Endothelial cell (in vitro differentiated cells): ENCODE measurements at regions not wholly inside any gene's neighbourhood (a gene's known extent, or its start where the extent isn't known, plus 50 kb on each side); places are given as distances from the start of the nearest gene placed in this dataset.

Source experiments
- DNase-seq: peaks from one replicate; pipeline ENCODE4 v3.0.0; 2021; ENCODE audit warnings: low spot score
- H3K27ac Mint-ChIP-seq: one replicate; pipeline ENCODE4 v1.8.0; 2021; ENCODE audit warnings: mixed read lengths, inconsistent platforms; ENCODE audit not compliant: unreplicated experiment
- H3K27me3 Mint-ChIP-seq: one replicate; pipeline ENCODE4 v1.8.0; 2021; ENCODE audit warnings: mild to moderate bottlenecking, moderate library complexity, mixed read lengths, inconsistent platforms; ENCODE audit not compliant: unreplicated experiment
- H3K36me3 Mint-ChIP-seq: one replicate; pipeline ENCODE4 v1.8.0; 2021; ENCODE audit warnings: mild to moderate bottlenecking, low read depth, mixed read lengths, inconsistent platforms; ENCODE audit not compliant: unreplicated experiment
- H3K4me1 Mint-ChIP-seq: one replicate; pipeline ENCODE4 v1.8.0; 2021; ENCODE audit warnings: mild to moderate bottlenecking, mixed read lengths, inconsistent platforms; ENCODE audit not compliant: unreplicated experiment
- H3K4me3 Mint-ChIP-seq: one replicate; pipeline ENCODE4 v1.8.0; 2021; ENCODE audit warnings: mild to moderate bottlenecking, mixed read lengths, inconsistent platforms; ENCODE audit not compliant: unreplicated experiment
- H3K9me3 Mint-ChIP-seq: one replicate; pipeline ENCODE4 v1.8.0; 2021; ENCODE audit warnings: mixed read lengths, inconsistent platforms; ENCODE audit not compliant: unreplicated experiment
- TF ChIP-seq, protein P1 (sequence below): fragments of 200-600 bp; sonication (generic); IDR thresholded peaks from one replicate; pipeline ENCODE4 v1.5.0; 2021; ENCODE audit warnings: antibody characterized with exemption; ENCODE audit not compliant: unreplicated experiment

DNA sequence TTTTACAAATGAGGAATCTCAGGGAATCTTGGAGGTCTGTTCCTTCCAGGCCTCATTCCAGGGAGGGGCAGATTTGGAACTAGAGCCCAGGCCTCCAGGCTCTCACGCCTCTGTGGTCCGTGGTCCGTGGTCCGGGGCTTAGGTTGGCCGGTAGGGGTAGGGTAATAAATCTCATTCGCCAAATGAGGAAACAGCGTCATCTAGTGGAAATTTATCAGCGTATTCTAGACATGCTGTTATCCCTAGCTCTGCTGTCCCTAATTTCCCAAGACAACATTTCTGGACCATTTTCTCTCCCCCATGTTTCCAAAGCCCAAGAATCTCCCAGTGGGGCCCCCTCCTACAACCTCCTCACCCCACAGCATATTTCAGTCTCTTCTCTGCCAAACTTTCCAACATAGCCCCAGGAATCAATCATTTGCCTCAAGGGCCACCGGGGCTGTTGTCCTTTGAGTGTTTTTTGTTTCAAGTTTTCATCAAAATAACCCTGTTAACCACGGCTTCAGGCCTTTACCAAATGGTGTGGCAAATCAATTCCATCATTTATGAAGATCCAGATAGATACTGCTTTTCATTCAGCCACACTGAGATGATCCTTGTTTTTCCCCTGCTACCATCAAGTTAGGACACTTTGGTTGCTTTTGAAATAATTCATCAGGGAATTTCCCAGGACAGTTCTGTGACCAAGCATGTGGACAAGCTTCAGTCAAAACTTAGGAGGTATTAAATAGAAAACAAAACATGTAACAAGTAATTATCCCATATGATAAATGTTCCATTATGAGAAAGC, 126.8 kb downstream of the ALDH8A1 start:
- TF ChIP-seq, protein P1, sequence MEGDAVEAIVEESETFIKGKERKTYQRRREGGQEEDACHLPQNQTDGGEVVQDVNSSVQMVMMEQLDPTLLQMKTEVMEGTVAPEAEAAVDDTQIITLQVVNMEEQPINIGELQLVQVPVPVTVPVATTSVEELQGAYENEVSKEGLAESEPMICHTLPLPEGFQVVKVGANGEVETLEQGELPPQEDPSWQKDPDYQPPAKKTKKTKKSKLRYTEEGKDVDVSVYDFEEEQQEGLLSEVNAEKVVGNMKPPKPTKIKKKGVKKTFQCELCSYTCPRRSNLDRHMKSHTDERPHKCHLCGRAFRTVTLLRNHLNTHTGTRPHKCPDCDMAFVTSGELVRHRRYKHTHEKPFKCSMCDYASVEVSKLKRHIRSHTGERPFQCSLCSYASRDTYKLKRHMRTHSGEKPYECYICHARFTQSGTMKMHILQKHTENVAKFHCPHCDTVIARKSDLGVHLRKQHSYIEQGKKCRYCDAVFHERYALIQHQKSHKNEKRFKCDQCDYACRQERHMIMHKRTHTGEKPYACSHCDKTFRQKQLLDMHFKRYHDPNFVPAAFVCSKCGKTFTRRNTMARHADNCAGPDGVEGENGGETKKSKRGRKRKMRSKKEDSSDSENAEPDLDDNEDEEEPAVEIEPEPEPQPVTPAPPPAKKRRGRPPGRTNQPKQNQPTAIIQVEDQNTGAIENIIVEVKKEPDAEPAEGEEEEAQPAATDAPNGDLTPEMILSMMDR, result peak; percentile 79
- no peak overlapping the region for H3K27ac Mint-ChIP-seq

DNA sequence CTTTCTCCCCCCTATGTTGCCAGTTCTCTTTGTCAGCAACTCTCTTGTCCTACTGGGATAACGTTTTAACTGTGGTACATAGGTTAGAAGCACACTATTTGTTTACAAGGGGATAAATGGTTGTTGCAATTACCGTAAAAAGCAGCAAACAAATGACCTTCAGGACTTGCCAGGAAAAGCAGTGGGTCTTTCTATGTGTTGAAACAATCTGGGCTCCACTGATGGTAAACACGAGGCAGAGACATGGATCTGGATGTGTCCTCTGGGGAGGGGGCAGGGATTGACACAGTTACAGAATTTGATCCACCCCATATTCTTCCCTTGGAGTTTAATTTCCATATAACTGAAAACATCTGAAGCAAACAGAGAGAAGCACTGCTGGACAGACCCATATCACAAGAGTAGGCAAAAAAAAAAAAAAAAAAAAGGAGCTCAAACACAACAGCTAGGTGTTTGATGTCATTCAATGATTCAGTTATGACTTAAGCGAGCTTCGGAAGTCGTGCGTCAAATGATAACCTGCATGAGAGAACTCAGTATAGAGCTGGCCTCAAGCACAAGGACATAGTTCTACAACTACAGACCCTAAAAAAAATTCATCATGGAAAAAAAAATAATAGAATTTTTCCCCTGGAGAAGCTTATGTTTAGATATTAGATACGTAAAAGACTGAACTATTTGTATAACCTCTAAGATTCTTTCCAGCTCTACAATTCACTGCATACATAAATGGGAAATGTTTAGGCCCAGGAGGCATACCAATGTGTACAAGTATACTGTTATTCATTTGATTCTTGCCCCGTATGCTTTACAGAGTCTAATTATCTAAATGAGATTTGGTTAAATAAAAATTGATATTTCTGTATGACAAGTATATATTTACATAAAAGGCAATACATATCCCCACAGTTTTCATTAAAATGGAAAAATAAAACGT, 127.7 kb downstream of the ALDH8A1 start:
- no peak for DNase-seq
- H3K4me1 Mint-ChIP-seq, result no peaks in the 10 kb centered on the region
- TF ChIP-seq, protein P1, result no peak
- peaks cover 5% of the 10 kb centered on the region for H3K9me3 Mint-ChIP-seq
- no peaks in the 10 kb centered on the region for H3K27me3 Mint-ChIP-seq
- peaks cover 3% of the 10 kb centered on the region for H3K36me3 Mint-ChIP-seq
- H3K4me3 Mint-ChIP-seq, result no peak overlapping the region
- H3K27ac Mint-ChIP-seq, result no peak overlapping the region

More for the DNA sequence above, 126.8 kb downstream of the ALDH8A1 start:
- Mint-ChIP-seq H3K4me1 (no peaks in the 10 kb centered on the region), H3K4me3 (no peak overlapping the region), H3K27me3 (no peaks in the 10 kb centered on the region), H3K36me3 (peaks cover 3% of the 10 kb centered on the region), H3K9me3 (peaks cover 5% of the 10 kb centered on the region)
- DNase-seq, result peak; percentile 68

DNA sequence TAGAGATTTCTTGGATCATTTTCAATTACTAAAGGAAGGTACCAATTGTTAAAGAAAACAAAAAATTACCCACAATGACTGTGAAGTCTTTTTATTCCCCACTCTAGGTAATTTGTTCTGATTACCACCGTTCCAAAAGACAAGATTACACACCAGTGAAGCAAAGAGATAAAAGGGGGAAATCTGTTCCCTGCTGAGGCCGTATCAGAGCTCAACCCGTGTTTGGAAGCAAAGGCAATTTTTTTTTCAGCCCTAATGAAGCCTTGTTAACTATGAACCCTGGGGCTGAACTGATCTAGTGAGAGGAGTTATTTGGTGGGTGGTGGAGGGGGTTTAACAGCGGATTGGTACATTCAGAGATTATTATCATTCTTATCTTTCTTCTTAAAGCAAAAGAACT, 128.5 kb downstream of the ALDH8A1 start:
- TF ChIP-seq, protein P1, result no peak
- Mint-ChIP-seq H3K27me3 (no peaks in the 10 kb centered on the region), H3K27ac (no peak overlapping the region), H3K9me3 (peaks cover under 1% of the 10 kb centered on the region), H3K4me1 (no peaks in the 10 kb centered on the region), H3K4me3 (no peak overlapping the region), H3K36me3 (peaks cover 3% of the 10 kb centered on the region)
- DNase-seq, result no peak

DNA sequence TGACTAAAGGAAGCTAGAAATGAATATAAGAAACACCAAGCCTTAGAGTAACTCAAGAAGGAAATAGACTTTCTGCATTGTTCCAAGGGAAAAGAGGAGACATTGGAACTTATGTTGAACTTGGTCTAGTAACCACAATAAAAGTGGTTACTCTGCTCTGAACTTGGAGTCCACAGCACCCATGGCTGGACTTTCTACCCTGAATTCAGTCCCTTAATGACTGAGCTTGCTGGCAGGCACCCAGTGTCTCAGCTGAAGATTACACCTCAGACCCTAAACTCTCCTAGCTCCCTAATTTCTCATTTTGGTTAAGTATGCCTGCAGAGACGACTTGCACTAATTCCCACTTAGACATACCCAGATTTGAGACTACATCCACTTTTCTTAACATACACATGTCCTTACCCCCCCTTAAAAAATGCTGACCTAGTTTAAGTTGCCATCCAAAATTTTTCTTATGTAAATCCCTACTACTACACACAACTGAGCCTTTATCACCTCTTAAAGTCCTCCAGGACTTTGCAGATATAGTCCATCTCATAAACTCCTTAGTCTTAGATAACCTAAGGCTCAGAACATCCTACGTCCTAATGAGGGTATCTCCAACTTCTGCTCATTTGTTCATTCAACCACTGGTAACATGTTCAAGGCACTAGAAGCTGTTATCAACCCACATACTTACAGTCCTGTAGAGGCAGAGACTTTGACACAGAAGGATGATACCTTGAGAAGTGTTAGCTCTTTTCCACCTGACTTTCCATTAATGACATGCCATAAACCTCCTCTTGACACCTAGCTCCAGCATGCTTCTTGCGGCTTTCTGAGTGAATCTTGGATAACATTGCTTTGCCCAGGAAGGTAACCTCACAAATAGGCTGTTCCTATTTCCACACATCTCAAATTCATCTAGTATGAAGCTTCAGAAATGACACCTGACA, 129.8 kb downstream of the ALDH8A1 start:
- DNase-seq, result no peak
- TF ChIP-seq, protein P1, result no peak
- no peaks in the 10 kb centered on the region for H3K4me1 Mint-ChIP-seq

More for the DNA sequence above, 129.8 kb downstream of the ALDH8A1 start:
- Mint-ChIP-seq H3K27ac (no peak overlapping the region), H3K27me3 (no peaks in the 10 kb centered on the region), H3K9me3 (no peaks in the 10 kb centered on the region), H3K4me3 (no peak overlapping the region), H3K36me3 (peaks cover 3% of the 10 kb centered on the region)
